HUES64 (cell line): ENCODE measurements at regions not wholly inside any gene's neighbourhood (a gene's known extent, or its start where the extent isn't known, plus 50 kb on each side); places are given as distances from the start of the nearest gene placed in this dataset.

Source experiments
- H3K27ac ChIP-seq: 2 replicates; pipeline ENCODE4 v1.7.0; 2013; ENCODE audit warnings: low read depth, low read length, inconsistent platforms
- H3K27me3 ChIP-seq: 2 replicates; pipeline ENCODE4 v1.6.1; 2013; ENCODE audit warnings: mild to moderate bottlenecking, low read length; ENCODE audit not compliant: insufficient read depth
- H3K36me3 ChIP-seq: 2 replicates; pipeline ENCODE4 v1.6.1; 2013; ENCODE audit warnings: mild to moderate bottlenecking, low read length; ENCODE audit not compliant: insufficient read depth
- H3K4me1 ChIP-seq: 2 replicates; pipeline ENCODE4 v1.6.1; 2013; ENCODE audit warnings: mild to moderate bottlenecking, low read length, moderate library complexity; ENCODE audit not compliant: insufficient read depth
- H3K4me3 ChIP-seq: 2 replicates; pipeline ENCODE4 v1.5.1; 2013; ENCODE audit warnings: mild to moderate bottlenecking, low read length, moderate library complexity
- H3K9ac ChIP-seq: 2 replicates; pipeline ENCODE4 v1.6.1; 2013; ENCODE audit warnings: mild to moderate bottlenecking, low read depth, low read length
- H3K9me3 ChIP-seq: 2 replicates; pipeline ENCODE4 v1.6.1; 2013; ENCODE audit warnings: low read depth, low read length; ENCODE audit not compliant: insufficient read depth
- WGBS: fragments of 150-250, 120-280 bp; methylation state at CpG from one replicate; pipeline ENCODE4 v1.1.7; 2013; ENCODE audit warnings: missing lambda C conversion rate; 5-methylcytosine and 5-hydroxymethylcytosine counted together

GRCh38 chr14:87430214-87430613 is 562.8 kb downstream of the GALC start:
- Histone ChIP-seq H3K4me3 (no peak overlapping the region), H3K27ac (no peak overlapping the region), H3K9ac (no peak overlapping the region), H3K36me3 (no peaks in the 10 kb centered on the region), H3K27me3 (no peaks in the 10 kb centered on the region), H3K9me3 (no peaks in the 10 kb centered on the region), H3K4me1 (0 out of 2 replicates have a peak, but pooled peaks cover 10% of the 10 kb centered on the region)
- WGBS, result 94% methylated on average over 7 of the region's 7 CpGs

GRCh38 chr14:87419925-87420324 is 573.1 kb downstream of the GALC start:
- Histone ChIP-seq H3K9ac (no peak overlapping the region), H3K4me3 (no peak overlapping the region), H3K4me1 (no peaks in the 10 kb centered on the region), H3K9me3 (peaks cover 40% of the 10 kb centered on the region), H3K27ac (no peak overlapping the region), H3K36me3 (no peaks in the 10 kb centered on the region), H3K27me3 (no peaks in the 10 kb centered on the region)
- WGBS, result 97% methylated on average over 2 of the region's 2 CpGs

DNA sequence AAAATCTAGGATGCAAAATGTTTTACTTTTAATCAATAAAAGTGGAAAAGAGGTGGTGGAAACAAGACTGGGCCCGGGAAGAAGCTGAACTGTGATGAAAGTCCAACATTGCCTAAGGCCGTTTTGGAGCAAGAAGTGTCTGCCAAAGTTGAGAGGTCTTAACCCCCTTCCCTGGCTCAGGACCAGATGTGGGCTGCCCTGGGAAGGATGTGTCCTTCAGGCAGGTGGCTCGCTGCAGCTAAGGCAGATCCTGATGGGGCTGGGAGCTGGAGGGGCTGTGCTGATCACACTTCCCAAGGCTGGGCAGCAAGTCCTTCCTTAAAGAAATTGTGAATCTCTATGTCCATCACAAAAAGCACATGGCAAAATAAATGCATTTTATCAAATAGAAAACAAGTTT is 581.6 kb downstream of the GALC start:
- Histone ChIP-seq H3K36me3 (no peaks in the 10 kb centered on the region), H3K27ac (no peak overlapping the region), H3K27me3 (no peaks in the 10 kb centered on the region), H3K9me3 (no peaks in the 10 kb centered on the region), H3K4me1 (no peaks in the 10 kb centered on the region; the same call in 1 of the 2 replicates), H3K9ac (no peak overlapping the region), H3K4me3 (no peak overlapping the region)
- WGBS, result 89% methylated on average over 3 of the region's 3 CpGs

DNA sequence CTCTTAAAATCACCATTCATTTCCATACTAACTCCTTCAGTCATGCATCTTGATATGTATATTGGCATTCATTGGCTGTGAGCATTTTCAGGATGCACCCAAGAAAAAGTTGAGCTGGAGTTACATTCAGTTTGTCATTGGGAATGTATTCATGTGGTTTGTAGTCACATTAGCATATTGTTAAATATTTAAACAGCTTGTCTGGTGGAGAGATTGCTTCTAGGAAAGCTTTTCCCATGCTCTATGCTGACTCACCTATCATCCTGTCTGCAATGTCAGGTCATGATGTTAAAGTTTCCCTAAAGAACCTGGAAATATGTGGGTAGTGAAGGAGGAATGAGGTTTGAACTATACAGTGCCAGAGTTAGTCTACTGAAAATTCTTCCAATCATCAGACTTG is 583.6 kb downstream of the GALC start:
- no peaks in the 10 kb centered on the region for H3K9me3 ChIP-seq
- no peak overlapping the region for H3K9ac ChIP-seq
- H3K36me3 ChIP-seq, result no peaks in the 10 kb centered on the region
- no peaks in the 10 kb centered on the region; the same call in 1 of the 2 replicates for H3K4me1 ChIP-seq
- no peak overlapping the region; the same call in 1 of the 2 replicates for H3K27ac ChIP-seq
- no peak overlapping the region for H3K4me3 ChIP-seq
- no peaks in the 10 kb centered on the region for H3K27me3 ChIP-seq

DNA sequence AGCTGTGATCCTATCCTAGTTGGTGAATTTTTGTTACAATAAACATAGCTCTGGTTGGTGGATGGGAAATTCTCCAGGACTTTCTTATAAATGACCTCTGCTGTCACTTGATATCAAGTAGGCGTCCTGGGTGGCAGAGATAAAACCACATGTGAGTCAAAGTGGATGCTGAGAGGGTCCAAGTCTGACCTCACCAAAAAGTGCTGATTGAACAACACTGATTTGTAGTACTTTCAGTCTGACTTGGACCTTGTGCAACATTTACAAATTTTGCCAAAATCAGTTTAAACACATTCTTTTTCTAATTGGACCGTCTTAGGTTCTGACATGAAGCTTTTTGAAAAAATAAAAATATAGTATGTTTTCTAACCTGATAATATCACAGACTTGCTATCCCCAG is 585.6 kb downstream of the GALC start:
- no peak overlapping the region for H3K9ac ChIP-seq
- H3K36me3 ChIP-seq, result no peaks in the 10 kb centered on the region
- H3K27me3 ChIP-seq, result no peaks in the 10 kb centered on the region
- no peak overlapping the region for H3K27ac ChIP-seq
- 95% methylated on average over 1 of the region's 2 CpGs for WGBS
- no peak overlapping the region for H3K4me3 ChIP-seq
- H3K4me1 ChIP-seq, result no peaks in the 10 kb centered on the region; the same call in 1 of the 2 replicates
- H3K9me3 ChIP-seq, result no peaks in the 10 kb centered on the region

GRCh38 chr14:87405563-87405962 is 587.4 kb downstream of the GALC start:
- Histone ChIP-seq H3K36me3 (no peaks in the 10 kb centered on the region), H3K27ac (no peak overlapping the region), H3K9me3 (no peaks in the 10 kb centered on the region), H3K4me3 (no peak overlapping the region), H3K4me1 (no peaks in the 10 kb centered on the region; the same call in 1 of the 2 replicates), H3K27me3 (no peaks in the 10 kb centered on the region), H3K9ac (no peak overlapping the region)
- 74% methylated on average over 3 of the region's 3 CpGs for WGBS

DNA sequence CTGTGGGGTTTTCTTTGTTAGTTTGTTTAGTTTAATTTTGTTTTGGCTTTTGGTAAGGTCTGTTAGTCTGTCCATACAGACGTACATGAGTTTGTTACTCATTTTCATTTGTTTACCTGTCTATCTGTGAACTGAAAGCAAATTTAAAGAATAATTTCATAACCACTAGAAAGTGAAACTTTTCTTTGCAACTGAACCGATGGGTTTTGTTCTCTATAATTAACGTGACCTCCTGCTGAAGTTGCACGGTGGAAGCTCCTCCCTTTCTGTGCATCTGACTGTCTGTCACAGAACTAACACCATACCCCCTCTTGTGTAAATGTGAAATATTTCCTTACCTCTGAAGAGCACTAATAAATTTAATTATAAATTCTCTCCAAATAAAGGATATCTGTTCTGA is 595.5 kb downstream of the GALC start:
- no peaks in the 10 kb centered on the region for H3K4me1 ChIP-seq
- H3K27me3 ChIP-seq, result no peaks in the 10 kb centered on the region
- no peak overlapping the region for H3K9ac ChIP-seq
- H3K27ac ChIP-seq, result no peak overlapping the region
- H3K9me3 ChIP-seq, result no peaks in the 10 kb centered on the region
- WGBS, result 96% methylated on average over 4 of the region's 4 CpGs
- H3K4me3 ChIP-seq, result no peak overlapping the region
- H3K36me3 ChIP-seq, result no peaks in the 10 kb centered on the region

DNA sequence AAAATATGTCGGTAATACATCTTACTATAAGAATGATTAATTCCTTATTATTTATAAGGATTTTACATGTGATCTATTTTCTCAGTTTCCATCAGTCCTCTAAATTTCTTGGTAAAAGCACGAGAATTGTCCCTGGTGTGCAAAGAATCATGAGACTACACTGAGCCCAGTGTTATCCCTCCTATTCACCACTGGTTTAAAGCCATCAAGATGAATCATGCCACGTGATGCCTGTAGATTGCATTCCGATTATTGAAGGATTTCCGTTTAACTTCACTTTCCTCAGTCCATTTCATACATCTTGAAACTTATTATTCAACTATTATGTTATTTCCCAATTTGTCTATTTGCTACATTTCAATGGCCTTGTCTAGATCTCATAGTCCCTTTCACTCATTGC is 601.9 kb downstream of the GALC start:
- Histone ChIP-seq H3K4me1 (no peaks in the 10 kb centered on the region), H3K27ac (no peak overlapping the region), H3K4me3 (no peak overlapping the region), H3K9me3 (no peaks in the 10 kb centered on the region), H3K9ac (no peak overlapping the region), H3K36me3 (no peaks in the 10 kb centered on the region), H3K27me3 (no peaks in the 10 kb centered on the region)
- 97% methylated on average over 4 of the region's 5 CpGs for WGBS

- Histone ChIP-seq H3K9ac (no peak overlapping the region), H3K4me3 (no peak overlapping the region), H3K27me3 (no peaks in the 10 kb centered on the region), H3K36me3 (no peaks in the 10 kb centered on the region), H3K4me1 (no peaks in the 10 kb centered on the region), H3K27ac (no peak overlapping the region), H3K9me3 (no peaks in the 10 kb centered on the region)
These were observed 604.0 kb downstream of the GALC start for GRCh38 chr14:87388946-87389345.

GRCh38 chr14:87387806-87388205 is 605.2 kb downstream of the GALC start:
- Histone ChIP-seq H3K4me3 (no peak overlapping the region), H3K9me3 (no peaks in the 10 kb centered on the region), H3K9ac (no peak overlapping the region), H3K27me3 (no peaks in the 10 kb centered on the region), H3K27ac (no peak overlapping the region), H3K36me3 (no peaks in the 10 kb centered on the region), H3K4me1 (no peaks in the 10 kb centered on the region)
- 96% methylated on average over 5 of the region's 6 CpGs for WGBS

GRCh38 chr14:87386524-87386923 is 606.5 kb downstream of the GALC start:
- Histone ChIP-seq H3K4me1 (no peaks in the 10 kb centered on the region), H3K36me3 (no peaks in the 10 kb centered on the region), H3K4me3 (no peak overlapping the region), H3K9ac (no peak overlapping the region), H3K9me3 (no peaks in the 10 kb centered on the region), H3K27ac (no peak overlapping the region), H3K27me3 (no peaks in the 10 kb centered on the region)

- Histone ChIP-seq H3K4me1 (no peaks in the 10 kb centered on the region), H3K9me3 (no peaks in the 10 kb centered on the region), H3K36me3 (no peaks in the 10 kb centered on the region), H3K9ac (no peak overlapping the region), H3K27me3 (no peaks in the 10 kb centered on the region), H3K4me3 (no peak overlapping the region), H3K27ac (no peak overlapping the region)
- 100% methylated on average over 2 of the region's 2 CpGs for WGBS
These were observed 612.9 kb downstream of the GALC start for GRCh38 chr14:87380054-87380453.
